WERI-Rb-1 (cell line): ENCODE measurements at regions not wholly inside any gene's neighbourhood (a gene's known extent, or its start where the extent isn't known, plus 50 kb on each side); places are given as distances from the start of the nearest gene placed in this dataset.

Source experiments
- DNase-seq: peaks from one replicate; pipeline ENCODE4 v3.0.0-alpha.2; 2020
- H3K27ac ChIP-seq: fragments of 250-450 bp; sonication (Bioruptor Pico); 2 replicates; pipeline ENCODE4 v1.5.1; 2020; ENCODE audit warnings: mild to moderate bottlenecking, moderate library complexity
- H3K27me3 ChIP-seq: fragments of 250-450 bp; sonication (Bioruptor Pico); 2 replicates; pipeline ENCODE4 v1.5.1; 2021; ENCODE audit warnings: mild to moderate bottlenecking, low read depth, moderate library complexity; ENCODE audit not compliant: insufficient read depth, severe bottlenecking
- H3K36me3 ChIP-seq: fragments of 250-450 bp; sonication (Bioruptor Pico); 2 replicates; pipeline ENCODE4 v1.5.1; 2020; ENCODE audit warnings: mild to moderate bottlenecking, moderate library complexity
- H3K4me3 ChIP-seq: 2 replicates; pipeline ENCODE4 v1.5.1; 2011; ENCODE audit warnings: low read depth, mild to moderate bottlenecking, control low read depth, low read length
- H3K9me3 ChIP-seq: fragments of 250-450 bp; sonication (Bioruptor Pico); 2 replicates; pipeline ENCODE4 v1.5.1; 2021; ENCODE audit warnings: mild to moderate bottlenecking, moderate library complexity; ENCODE audit not compliant: severe bottlenecking
- TF ChIP-seq, protein P1 (sequence below): IDR thresholded peaks from 2 replicates; pipeline ENCODE4 v1.5.1; 2011; ENCODE audit warnings: low read depth, mild to moderate bottlenecking, control low read depth, inconsistent platforms, low read length

DNA sequence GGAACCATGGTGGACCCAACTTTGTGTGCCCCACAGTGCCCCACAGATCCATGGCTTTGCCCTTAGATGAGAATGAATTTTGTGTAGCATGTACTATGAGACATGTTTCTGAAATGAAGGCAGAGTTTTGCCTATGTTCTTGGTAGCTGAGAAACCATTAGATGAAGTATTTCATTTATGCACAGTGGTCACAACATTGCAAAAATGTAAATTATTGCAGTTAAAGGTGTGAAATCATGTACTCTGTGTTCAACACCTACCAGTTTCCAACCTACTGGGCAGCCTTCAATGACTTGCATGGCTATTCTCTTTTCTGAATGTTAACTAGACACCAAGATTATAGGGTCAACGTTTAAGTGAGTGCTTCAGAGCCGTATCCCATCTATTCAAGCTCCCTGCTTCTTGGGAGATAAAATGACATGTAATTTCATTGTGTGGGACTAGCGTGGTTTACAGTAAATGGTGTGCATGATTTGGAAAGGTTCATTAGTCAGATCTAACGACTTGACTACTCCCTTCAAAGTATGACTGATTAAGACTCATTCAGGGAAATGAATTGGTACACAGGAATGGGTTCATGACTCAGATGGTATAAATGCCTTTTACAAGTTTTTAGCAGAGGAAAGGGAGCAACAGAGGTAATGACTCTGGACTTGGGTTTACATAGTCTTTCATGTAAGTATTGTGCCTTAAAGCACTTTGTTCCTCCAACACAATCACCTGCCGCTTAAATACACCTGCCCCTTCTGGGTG lies 106.1 kb upstream of the AKIRIN2 start:
- Histone ChIP-seq H3K4me3 (no peak overlapping the region), H3K27me3 (no peaks in the 10 kb centered on the region), H3K9me3 (no peaks in the 10 kb centered on the region), H3K36me3 (no peaks in the 10 kb centered on the region), H3K27ac (no peak overlapping the region)
- no peak for DNase-seq
- TF ChIP-seq, protein P1, sequence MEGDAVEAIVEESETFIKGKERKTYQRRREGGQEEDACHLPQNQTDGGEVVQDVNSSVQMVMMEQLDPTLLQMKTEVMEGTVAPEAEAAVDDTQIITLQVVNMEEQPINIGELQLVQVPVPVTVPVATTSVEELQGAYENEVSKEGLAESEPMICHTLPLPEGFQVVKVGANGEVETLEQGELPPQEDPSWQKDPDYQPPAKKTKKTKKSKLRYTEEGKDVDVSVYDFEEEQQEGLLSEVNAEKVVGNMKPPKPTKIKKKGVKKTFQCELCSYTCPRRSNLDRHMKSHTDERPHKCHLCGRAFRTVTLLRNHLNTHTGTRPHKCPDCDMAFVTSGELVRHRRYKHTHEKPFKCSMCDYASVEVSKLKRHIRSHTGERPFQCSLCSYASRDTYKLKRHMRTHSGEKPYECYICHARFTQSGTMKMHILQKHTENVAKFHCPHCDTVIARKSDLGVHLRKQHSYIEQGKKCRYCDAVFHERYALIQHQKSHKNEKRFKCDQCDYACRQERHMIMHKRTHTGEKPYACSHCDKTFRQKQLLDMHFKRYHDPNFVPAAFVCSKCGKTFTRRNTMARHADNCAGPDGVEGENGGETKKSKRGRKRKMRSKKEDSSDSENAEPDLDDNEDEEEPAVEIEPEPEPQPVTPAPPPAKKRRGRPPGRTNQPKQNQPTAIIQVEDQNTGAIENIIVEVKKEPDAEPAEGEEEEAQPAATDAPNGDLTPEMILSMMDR = no peak

- H3K4me3 ChIP-seq = no peak overlapping the region
- H3K27me3 ChIP-seq = no peaks in the 10 kb centered on the region
- TF ChIP-seq, protein P1 = no peak
- no peak overlapping the region for H3K27ac ChIP-seq
- H3K36me3 ChIP-seq = no peaks in the 10 kb centered on the region
- H3K9me3 ChIP-seq = no peaks in the 10 kb centered on the region
- DNase-seq = no peak
Measured at GRCh38 chr6:87807475-87807874, 105.4 kb upstream of the AKIRIN2 start.

DNA sequence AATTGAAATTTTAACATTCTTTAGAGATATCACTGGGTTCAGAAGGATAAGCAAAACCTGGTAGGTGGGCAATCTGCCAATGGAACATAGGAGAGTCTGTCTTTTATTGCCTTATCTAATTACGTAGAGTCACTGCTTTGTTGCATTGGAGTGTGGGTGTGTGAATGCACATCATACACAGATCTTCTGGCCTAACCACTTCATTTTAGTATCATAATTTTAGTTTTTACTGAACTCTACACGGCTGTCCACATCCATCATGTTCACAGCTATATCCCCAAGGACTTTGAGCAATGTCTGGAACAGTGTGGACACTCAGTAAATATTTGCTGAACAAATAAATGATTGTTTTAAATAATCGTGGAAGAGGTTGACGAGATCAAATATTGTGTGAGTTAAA lies 104.6 kb upstream of the AKIRIN2 start:
- no peak overlapping the region for H3K27ac ChIP-seq
- H3K9me3 ChIP-seq = no peaks in the 10 kb centered on the region
- H3K27me3 ChIP-seq = no peaks in the 10 kb centered on the region
- H3K4me3 ChIP-seq = no peak overlapping the region
- H3K36me3 ChIP-seq = no peaks in the 10 kb centered on the region
- TF ChIP-seq, protein P1 = no peak
- DNase-seq = no peak

GRCh38 chr6:87806099-87806498 lies 104.1 kb upstream of the AKIRIN2 start:
- no peak for DNase-seq
- Histone ChIP-seq H3K27ac (no peak overlapping the region), H3K36me3 (no peaks in the 10 kb centered on the region), H3K9me3 (no peaks in the 10 kb centered on the region), H3K27me3 (no peaks in the 10 kb centered on the region), H3K4me3 (no peak overlapping the region)
- TF ChIP-seq, protein P1 = no peak

DNA sequence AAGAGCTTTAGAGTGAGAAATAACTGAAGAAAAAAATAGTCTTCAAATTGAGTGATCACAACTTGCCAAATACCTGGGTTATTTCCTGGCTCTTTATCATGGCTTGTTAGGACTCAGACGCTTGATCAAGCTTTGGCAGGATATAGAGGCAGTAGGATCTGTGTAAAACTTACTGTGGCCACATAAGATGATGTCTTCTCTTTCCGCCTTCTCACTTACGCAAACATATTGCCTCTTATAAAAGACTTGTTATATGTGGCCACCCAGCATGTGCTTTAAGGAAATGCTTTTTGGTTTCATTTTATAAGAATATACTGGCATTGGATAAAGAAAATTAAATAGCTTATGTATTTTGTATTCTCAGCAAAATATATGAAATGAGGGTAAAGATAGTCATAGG lies 101.8 kb upstream of the AKIRIN2 start:
- TF ChIP-seq, protein P1 = no peak
- H3K9me3 ChIP-seq = no peaks in the 10 kb centered on the region
- no peaks in the 10 kb centered on the region for H3K36me3 ChIP-seq
- no peaks in the 10 kb centered on the region for H3K27me3 ChIP-seq
- no peak overlapping the region for H3K4me3 ChIP-seq
- DNase-seq = no peak
- no peak overlapping the region for H3K27ac ChIP-seq

DNA sequence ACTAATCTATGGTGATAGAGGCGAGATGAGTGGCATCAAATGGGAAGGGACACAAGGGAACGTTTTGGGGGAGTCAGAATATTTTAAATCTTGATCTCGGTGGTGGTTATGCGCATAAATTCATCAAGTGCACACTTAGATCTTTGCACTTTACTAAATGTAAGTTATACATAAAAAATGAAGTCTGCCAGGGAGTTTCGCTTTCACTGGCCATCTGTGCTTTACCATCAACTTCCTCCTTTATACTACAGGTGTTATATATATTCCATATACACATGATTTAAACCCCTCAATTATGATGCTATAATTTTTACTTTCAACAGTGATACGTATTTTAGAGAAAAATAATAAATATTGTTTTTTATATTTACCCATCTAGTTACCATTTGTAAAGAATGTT lies 97.6 kb upstream of the AKIRIN2 start:
- Histone ChIP-seq H3K9me3 (no peaks in the 10 kb centered on the region), H3K36me3 (no peaks in the 10 kb centered on the region), H3K4me3 (no peak overlapping the region), H3K27me3 (no peaks in the 10 kb centered on the region), H3K27ac (no peak overlapping the region)
- TF ChIP-seq, protein P1 = no peak
- no peak for DNase-seq
